ENCODE measurements at regions not wholly inside any gene's neighbourhood (a gene's known extent, or its start where the extent isn't known, plus 50 kb on each side); places are given as distances from the start of the nearest gene placed in this dataset.

GRCh38 chr9:96183751-96184150, 118.2 kb downstream of the HSD17B3 start:
- FAIRE-seq (no peak), DNase-seq (ENCODE audit: low spot score) (no peak)

- DNase-seq (ENCODE audit: low spot score), result no peak
- no peak for FAIRE-seq
Observed at GRCh38 chr9:96178153-96178552, 123.8 kb downstream of the HSD17B3 start.

- DNase-seq (ENCODE audit: low spot score) (no peak), FAIRE-seq (no peak)
Observed at GRCh38 chr9:96177719-96178028, 124.3 kb downstream of the HSD17B3 start.

- DNase-seq (ENCODE audit: low spot score) (no peak), FAIRE-seq (no peak)
Observed at GRCh38 chr9:96177005-96177718, 124.8 kb downstream of the HSD17B3 start.

- DNase-seq (ENCODE audit: low spot score), result no peak
- FAIRE-seq, result no peak
Observed at GRCh38 chr9:96175796-96176195, 126.2 kb downstream of the HSD17B3 start.

- FAIRE-seq (no peak), DNase-seq (ENCODE audit: low spot score) (no peak)
Observed at GRCh38 chr9:96175001-96175400, 127.0 kb downstream of the HSD17B3 start.

GRCh38 chr9:96174371-96174770, 127.6 kb downstream of the HSD17B3 start:
- FAIRE-seq (no peak), DNase-seq (ENCODE audit: low spot score) (no peak)

- FAIRE-seq (no peak), DNase-seq (ENCODE audit: low spot score) (no peak)
Observed at GRCh38 chr9:96173640-96174039, 128.3 kb downstream of the HSD17B3 start.

GRCh38 chr9:96172797-96173196, 129.2 kb downstream of the HSD17B3 start:
- FAIRE-seq (no peak), DNase-seq (ENCODE audit: low spot score) (no peak)

- no peak for FAIRE-seq
- DNase-seq (ENCODE audit: low spot score), result no peak
Observed at GRCh38 chr9:96171728-96172127, 130.2 kb downstream of the HSD17B3 start.

GRCh38 chr9:96169901-96170300, 132.1 kb downstream of the HSD17B3 start:
- DNase-seq (ENCODE audit: low spot score) (no peak), FAIRE-seq (no peak)

- peak; percentile 86 for DNase-seq (ENCODE audit: low spot score)
- peak; percentile 59 for FAIRE-seq
Observed at GRCh38 chr9:96169484-96169883, 132.5 kb downstream of the HSD17B3 start.

GRCh38 chr9:96168882-96169281, 133.1 kb downstream of the HSD17B3 start:
- DNase-seq (ENCODE audit: low spot score) (no peak), FAIRE-seq (no peak)

GRCh38 chr9:96167011-96167410, 135.0 kb downstream of the HSD17B3 start:
- no peak for DNase-seq (ENCODE audit: low spot score)
- no peak for FAIRE-seq

GRCh38 chr9:96164268-96164683, 137.7 kb downstream of the HSD17B3 start:
- no peak for DNase-seq (ENCODE audit: low spot score)
- FAIRE-seq, result no peak

GRCh38 chr9:96163712-96164111, 138.3 kb downstream of the HSD17B3 start:
- DNase-seq (ENCODE audit: low spot score) (no peak), FAIRE-seq (no peak)

GRCh38 chr9:96163161-96163560, 138.8 kb downstream of the HSD17B3 start:
- FAIRE-seq, result no peak

GRCh38 chr9:96161819-96162218, 140.2 kb downstream of the HSD17B3 start:
- no peak for DNase-seq (ENCODE audit: low spot score)
- FAIRE-seq, result no peak

More at GRCh38 chr9:96163161-96163560, 138.8 kb downstream of the HSD17B3 start:
- no peak for DNase-seq (ENCODE audit: low spot score)

- FAIRE-seq (no peak), DNase-seq (ENCODE audit: low spot score) (no peak)
Observed at GRCh38 chr9:96160866-96161265, 141.1 kb downstream of the HSD17B3 start.

GRCh38 chr9:96160168-96160567, 141.8 kb downstream of the HSD17B3 start:
- no peak for FAIRE-seq
- DNase-seq (ENCODE audit: low spot score), result no peak

GRCh38 chr9:96159596-96159995, 142.4 kb downstream of the HSD17B3 start:
- FAIRE-seq (no peak), DNase-seq (ENCODE audit: low spot score) (no peak)

GRCh38 chr9:96158909-96159575, 142.9 kb downstream of the HSD17B3 start:
- DNase-seq (ENCODE audit: low spot score) (no peak), FAIRE-seq (no peak)

GRCh38 chr9:96158147-96158546, 143.8 kb downstream of the HSD17B3 start:
- DNase-seq (ENCODE audit: low spot score) (no peak), FAIRE-seq (no peak)

Measured in urothelium cell line (cell line).